Activated CD4-positive, alpha-beta T cell treated with anti-CD3 and anti-CD28 coated beads, Interleukin-2, amount 50 U/mL, for 16 hours (primary cell): ENCODE measurements at regions not wholly inside any gene's neighbourhood (a gene's known extent, or its start where the extent isn't known, plus 50 kb on each side); places are given as distances from the start of the nearest gene placed in this dataset.
A peak's percentile ranks its signal among the peaks of the same experiment; 100 is the strongest.
"Not testable (repeated sequence)": the region's sequence is repeated elsewhere in the genome, so short reads cannot be mapped to it uniquely, and the experiment has no call there.

Experiments
- DNase-seq: peaks from one replicate; pipeline ENCODE4 v3.0.0-alpha.2; 2020

- no peak for DNase-seq
Measured at GRCh38 chr1:187987236-187987776, 1158.6 kb downstream of the PLA2G4A start.

- DNase-seq, result no peak
Measured at GRCh38 chr1:187991944-187992343, 1163.2 kb downstream of the PLA2G4A start.

GRCh38 chr1:187996780-187997179, 1168.0 kb downstream of the PLA2G4A start:
- DNase-seq, result no peak

GRCh38 chr1:187999973-188000372, 1171.2 kb downstream of the PLA2G4A start:
- no peak for DNase-seq

- not testable (repeated sequence) for DNase-seq
Measured at GRCh38 chr1:188003687-188004086, 1174.9 kb downstream of the PLA2G4A start.

- DNase-seq, result no peak
Measured at GRCh38 chr1:188004849-188005248, 1176.1 kb downstream of the PLA2G4A start.

GRCh38 chr1:188006354-188006753, 1177.6 kb downstream of the PLA2G4A start:
- no peak for DNase-seq

- DNase-seq, result not testable (repeated sequence)
Measured at GRCh38 chr1:188013222-188013849, 1184.6 kb downstream of the PLA2G4A start.

- DNase-seq, result no peak
Measured at GRCh38 chr1:188017921-188018320, 1189.2 kb downstream of the PLA2G4A start.

GRCh38 chr1:188022661-188023060, 1193.9 kb downstream of the PLA2G4A start:
- DNase-seq, result no peak

GRCh38 chr1:188023206-188023605, 1194.5 kb downstream of the PLA2G4A start:
- DNase-seq, result no peak

- peak; percentile 2 for DNase-seq
Measured at GRCh38 chr1:188027613-188028012, 1198.9 kb downstream of the PLA2G4A start.

GRCh38 chr1:188037572-188037971, 1208.8 kb downstream of the PLA2G4A start:
- not testable (repeated sequence) for DNase-seq

- no peak for DNase-seq
Measured at GRCh38 chr1:188043536-188044245, 1214.9 kb downstream of the PLA2G4A start.

- no peak for DNase-seq
Measured at GRCh38 chr1:188050250-188050649, 1221.5 kb downstream of the PLA2G4A start.

GRCh38 chr1:188056011-188056410, 1227.3 kb downstream of the PLA2G4A start:
- no peak for DNase-seq

- DNase-seq, result no peak
Measured at GRCh38 chr1:188058801-188059200, 1230.1 kb downstream of the PLA2G4A start.

GRCh38 chr1:188061881-188062280, 1233.1 kb downstream of the PLA2G4A start:
- no peak for DNase-seq

- no peak for DNase-seq
Measured at GRCh38 chr1:188062456-188062855, 1233.7 kb downstream of the PLA2G4A start.

- DNase-seq, result no peak
Measured at GRCh38 chr1:188065917-188066316, 1237.2 kb downstream of the PLA2G4A start.

GRCh38 chr1:188070848-188071247, 1242.1 kb downstream of the PLA2G4A start:
- DNase-seq, result no peak

GRCh38 chr1:188089015-188089414, 1260.3 kb downstream of the PLA2G4A start:
- DNase-seq, result no peak

- DNase-seq, result no peak
Measured at GRCh38 chr1:188089461-188089860, 1260.7 kb downstream of the PLA2G4A start.

- DNase-seq, result no peak
Measured at GRCh38 chr1:188096521-188096920, 1267.8 kb downstream of the PLA2G4A start.
